GM19043 (cell line): ENCODE measurements at regions not wholly inside any gene's neighbourhood (a gene's known extent, or its start where the extent isn't known, plus 50 kb on each side); places are given as distances from the start of the nearest gene placed in this dataset.
A peak's percentile ranks its signal among the peaks of the same experiment; 100 is the strongest.
"Not testable (repeated sequence)": the region's sequence is repeated elsewhere in the genome, so short reads cannot be mapped to it uniquely, and the experiment has no call there.

ENCODE experiments used
- ATAC-seq: cut with Tn5 transposase; IDR thresholded peaks from one replicate; pipeline ENCODE4 v1.9.1; 2021; ENCODE audit warnings: low read depth; ENCODE audit not compliant: unreplicated experiment

- ATAC-seq, result no peak
Observed at GRCh38 chr11:42802201-42802899, 509.4 kb upstream of the API5 start.

- no peak for ATAC-seq
Observed at GRCh38 chr11:42806191-42806590, 505.6 kb upstream of the API5 start.

- no peak for ATAC-seq
Observed at GRCh38 chr11:42812361-42812760, 499.4 kb upstream of the API5 start.

GRCh38 chr11:42812960-42813359 lies 498.8 kb upstream of the API5 start:
- no peak for ATAC-seq

- no peak for ATAC-seq
Observed at GRCh38 chr11:42816471-42816870, 495.3 kb upstream of the API5 start.

- no peak for ATAC-seq
Observed at GRCh38 chr11:42819126-42819525, 492.7 kb upstream of the API5 start.

- not testable (repeated sequence) for ATAC-seq
Observed at GRCh38 chr11:42822188-42822587, 489.6 kb upstream of the API5 start.

- ATAC-seq, result no peak
Observed at GRCh38 chr11:42823546-42823945, 488.2 kb upstream of the API5 start.

- no peak for ATAC-seq
Observed at GRCh38 chr11:42824067-42824466, 487.7 kb upstream of the API5 start.

- ATAC-seq, result no peak
Observed at GRCh38 chr11:42825598-42825997, 486.2 kb upstream of the API5 start.

GRCh38 chr11:42827845-42828244 lies 484.0 kb upstream of the API5 start:
- no peak for ATAC-seq

GRCh38 chr11:42837994-42838393 lies 473.8 kb upstream of the API5 start:
- no peak for ATAC-seq

- ATAC-seq, result peak; percentile 72
Observed at GRCh38 chr11:42840176-42840829, 471.5 kb upstream of the API5 start.

GRCh38 chr11:42840860-42841259 lies 470.9 kb upstream of the API5 start:
- no peak for ATAC-seq

GRCh38 chr11:42841556-42841955 lies 470.2 kb upstream of the API5 start:
- no peak for ATAC-seq

GRCh38 chr11:42849362-42849761 lies 462.4 kb upstream of the API5 start:
- ATAC-seq, result no peak

- ATAC-seq, result no peak
Observed at GRCh38 chr11:42857344-42857743, 454.5 kb upstream of the API5 start.

- no peak for ATAC-seq
Observed at GRCh38 chr11:42870480-42870879, 441.3 kb upstream of the API5 start.

- not testable (repeated sequence) for ATAC-seq
Observed at GRCh38 chr11:42873800-42874405, 437.9 kb upstream of the API5 start.

- not testable (repeated sequence) for ATAC-seq
Observed at GRCh38 chr11:42881335-42881734, 430.5 kb upstream of the API5 start.

GRCh38 chr11:42890773-42891172 lies 421.0 kb upstream of the API5 start:
- ATAC-seq, result no peak

GRCh38 chr11:42901084-42901483 lies 410.7 kb upstream of the API5 start:
- no peak for ATAC-seq
